H9 (cell line): ENCODE measurements at regions not wholly inside any gene's neighbourhood (a gene's known extent, or its start where the extent isn't known, plus 50 kb on each side); places are given as distances from the start of the nearest gene placed in this dataset.

Experiments used
- DNase-seq: peaks from one replicate; pipeline ENCODE4 v3.0.0-alpha.2; 2017
- H2AFZ ChIP-seq: one replicate; pipeline ENCODE4 v1.6.1; 2013; ENCODE audit warnings: mild to moderate bottlenecking, low read length, control low read depth, moderate library complexity
- H2AK5ac ChIP-seq: 2 replicates; pipeline ENCODE4 v1.6.1; 2013; ENCODE audit warnings: low read length, control low read depth, mixed read lengths; ENCODE audit not compliant: insufficient read length
- H2BK120ac ChIP-seq: one replicate; pipeline ENCODE4 v1.6.1; 2013; ENCODE audit warnings: low read depth, mild to moderate bottlenecking, low read length, control low read depth, inconsistent platforms; ENCODE audit not compliant: poor library complexity, severe bottlenecking
- H2BK12ac ChIP-seq: 2 replicates; pipeline ENCODE4 v1.6.1; 2013; ENCODE audit warnings: low read length, control low read depth, mixed read lengths, low read depth; ENCODE audit not compliant: insufficient read length
- H2BK15ac ChIP-seq: 2 replicates; pipeline ENCODE4 v1.6.1; 2013; ENCODE audit warnings: low read depth, low read length, control low read depth
- H2BK20ac ChIP-seq: one replicate; pipeline ENCODE4 v1.6.1; 2013; ENCODE audit warnings: low read depth, mild to moderate bottlenecking, low read length, control low read depth, inconsistent platforms; ENCODE audit not compliant: poor library complexity, severe bottlenecking
- H2BK5ac ChIP-seq: 2 replicates; pipeline ENCODE4 v1.6.1; 2013; ENCODE audit warnings: low read length, control low read depth, mixed read lengths; ENCODE audit not compliant: insufficient read length
- H3K14ac ChIP-seq: 2 replicates; pipeline ENCODE4 v1.6.1; 2013; ENCODE audit warnings: low read length, control low read depth; ENCODE audit not compliant: insufficient read depth
- H3K18ac ChIP-seq: 2 replicates; pipeline ENCODE4 v1.6.1; 2013; ENCODE audit warnings: low read depth, mild to moderate bottlenecking, mixed read lengths, low read length, control low read depth; ENCODE audit not compliant: insufficient read length
- H3K23ac ChIP-seq: 2 replicates; pipeline ENCODE4 v1.6.1; 2013; ENCODE audit warnings: low read length, control low read depth, mixed read lengths, low read depth; ENCODE audit not compliant: insufficient read length
- H3K23me2 ChIP-seq: 2 replicates; pipeline ENCODE4 v1.6.1; 2013; ENCODE audit warnings: low read depth, mild to moderate bottlenecking, mixed read lengths, low read length, control low read depth; ENCODE audit not compliant: insufficient read length, poor library complexity, severe bottlenecking
- H3K27ac ChIP-seq: 2 replicates; pipeline ENCODE4 v1.5.1; 2013; ENCODE audit warnings: low read length, control low read depth, mixed read lengths, low read depth; ENCODE audit not compliant: insufficient read length
- H3K27me3 ChIP-seq: 2 replicates; pipeline ENCODE4 v1.6.1; 2013; ENCODE audit warnings: low read length, control low read depth, inconsistent platforms; ENCODE audit not compliant: insufficient read depth
- H3K4ac ChIP-seq: 2 replicates; pipeline ENCODE4 v1.6.1; 2013; ENCODE audit warnings: low read depth, mild to moderate bottlenecking, control low read depth, inconsistent platforms, low read length, moderate library complexity
- H3K4me1 ChIP-seq: 2 replicates; pipeline ENCODE4 v1.6.1; 2013; ENCODE audit warnings: low read length, control low read depth, inconsistent platforms; ENCODE audit not compliant: insufficient read depth
- H3K4me2 ChIP-seq: 2 replicates; pipeline ENCODE4 v1.6.1; 2013; ENCODE audit warnings: low read length, control low read depth, mixed read lengths; ENCODE audit not compliant: insufficient read length, insufficient read depth
- H3K56ac ChIP-seq: 2 replicates; pipeline ENCODE4 v1.6.1; 2013; ENCODE audit warnings: low read depth, mild to moderate bottlenecking, mixed read lengths, low read length, control low read depth; ENCODE audit not compliant: insufficient read length
- H3K79me1 ChIP-seq: 2 replicates; pipeline ENCODE4 v1.6.1; 2013; ENCODE audit warnings: low read depth, mild to moderate bottlenecking, moderate library complexity, low read length, control low read depth, inconsistent platforms; ENCODE audit not compliant: insufficient read depth, poor library complexity, severe bottlenecking
- H3K79me2 ChIP-seq: 2 replicates; pipeline ENCODE4 v1.6.1; 2013; ENCODE audit warnings: low read length, control low read depth, inconsistent platforms; ENCODE audit not compliant: insufficient read depth
- H3K9ac ChIP-seq: 2 replicates; pipeline ENCODE4 v1.6.1; 2013; ENCODE audit warnings: low read length, control low read depth, mixed read lengths; ENCODE audit not compliant: insufficient read length; ENCODE audit errors: extremely low read depth
- H3K9me3 ChIP-seq: one replicate; pipeline ENCODE4 v1.6.1; 2013; ENCODE audit warnings: low read depth, low read length, inconsistent platforms; ENCODE audit not compliant: control insufficient read depth
- H3T11ph ChIP-seq: one replicate; pipeline ENCODE4 v1.6.1; 2013; ENCODE audit warnings: mild to moderate bottlenecking, low read length, control low read depth, inconsistent platforms
- H4K20me1 ChIP-seq: one replicate; pipeline ENCODE4 v1.6.1; 2013; ENCODE audit not compliant: control insufficient read depth, insufficient read length, insufficient read depth
- H4K5ac ChIP-seq: 2 replicates; pipeline ENCODE4 v1.6.1; 2013; ENCODE audit warnings: low read depth, mild to moderate bottlenecking, mixed read lengths, low read length, control low read depth; ENCODE audit not compliant: insufficient read length
- H4K8ac ChIP-seq: replicated peaks from 2 replicates; pipeline ENCODE4 v1.6.1; 2013; ENCODE audit warnings: low read length, control low read depth, mixed read lengths, low read depth; ENCODE audit not compliant: insufficient read length
- H4K91ac ChIP-seq: 2 replicates; pipeline ENCODE4 v1.6.1; 2013; ENCODE audit warnings: low read depth, mild to moderate bottlenecking, moderate library complexity, mixed read lengths, low read length, control low read depth; ENCODE audit not compliant: insufficient read length
- H3K27ac Mint-ChIP-seq, 3 experiments: 2 replicates in 2 of 3; 3 replicates in 1 of 3; pipeline ENCODE4 v1.8.0; 2020 to 2021; ENCODE audit warnings: mixed read lengths in 3 of 3, mild to moderate bottlenecking in 1 of 3, moderate library complexity in 1 of 3
- H3K27me3 Mint-ChIP-seq: 2 replicates; pipeline ENCODE4 v1.8.0; 2021; ENCODE audit warnings: low read depth, mild to moderate bottlenecking, moderate library complexity, mixed read lengths
- H3K36me3 Mint-ChIP-seq, 3 experiments: 2 replicates in 2 of 3; 3 replicates in 1 of 3; pipeline ENCODE4 v1.8.0; 2020 to 2021; ENCODE audit warnings: low read depth in 3 of 3, mixed read lengths in 3 of 3; ENCODE audit not compliant: insufficient read depth in 1 of 3
- H3K4me1 Mint-ChIP-seq, 2 experiments: 2 replicates each; pipeline ENCODE4 v1.8.0; 2020; ENCODE audit warnings: mixed read lengths in 2 of 2
- H3K4me3 Mint-ChIP-seq, 2 experiments: 2 replicates in 1 of 2; 3 replicates in 1 of 2; pipeline ENCODE4 v1.8.0; 2020 to 2021; ENCODE audit warnings: mild to moderate bottlenecking in 2 of 2, mixed read lengths in 2 of 2, moderate library complexity in 1 of 2
- H3K9me3 Mint-ChIP-seq, 2 experiments: 2 replicates in 1 of 2; 3 replicates in 1 of 2; pipeline ENCODE4 v1.8.0; 2020; ENCODE audit warnings: mild to moderate bottlenecking in 2 of 2, mixed read lengths in 2 of 2, moderate library complexity in 1 of 2
- WGBS: extraction: QIAGEN DNeasy Blood & Tissue Kit; methylation state at CpG from one replicate; pipeline ENCODE4 v1.1.7; 2013; ENCODE audit warnings: missing lambda C conversion rate, low lambda C conversion rate, mixed read lengths; ENCODE audit not compliant: insufficient read length; ENCODE audit errors: extremely low coverage; 5-methylcytosine and 5-hydroxymethylcytosine counted together
- TF ChIP-seq, protein P1 (sequence below): fragments of 200-600 bp; sonication (generic); conservative IDR thresholded peaks from 3 replicates; pipeline ENCODE4 v1.8.0; 2021; ENCODE audit warnings: antibody characterized with exemption, mild to moderate bottlenecking

DNA sequence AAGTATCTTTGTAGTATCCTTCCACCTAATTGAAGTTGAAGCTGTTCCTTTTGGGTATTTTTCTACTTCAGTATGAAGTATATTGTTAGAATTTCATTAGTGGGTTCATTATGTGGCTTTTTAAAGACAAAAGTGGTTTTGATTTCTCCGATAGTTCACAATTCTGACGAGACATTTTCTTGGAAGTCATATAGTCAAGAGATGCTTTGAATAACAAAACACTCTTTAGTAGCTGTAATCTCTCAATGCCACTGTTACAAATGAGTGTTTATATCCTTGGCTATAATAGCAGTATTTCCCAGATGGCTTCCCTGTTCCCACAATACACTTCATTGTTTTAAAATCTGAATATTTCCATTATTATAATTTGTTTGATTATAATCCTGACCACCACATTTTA, 108.7 kb upstream of the F3 start:
- Histone ChIP-seq H3K23me2 (no peaks in the 10 kb centered on the region), H3K4me1 (no peaks in the 10 kb centered on the region), H3T11ph (no peak overlapping the region), H3K79me1 (no peaks in the 10 kb centered on the region), H4K91ac (no peak overlapping the region), H4K20me1 (no peaks in the 10 kb centered on the region), H3K18ac (no peak overlapping the region), H2BK5ac (no peak overlapping the region), H3K14ac (no peak overlapping the region), H3K4me2 (no peak overlapping the region), H3K56ac (no peak overlapping the region), H3K9me3 (no peaks in the 10 kb centered on the region), H3K4ac (no peak overlapping the region), H2AK5ac (no peak overlapping the region), H4K8ac (no peak overlapping the region), H2BK120ac (no peak overlapping the region), H3K27me3 (no peaks in the 10 kb centered on the region; the same call in 1 of the 2 replicates), H3K9ac (no peak overlapping the region), H2BK15ac (no peak overlapping the region), H2BK12ac (no peak overlapping the region), H3K79me2 (no peaks in the 10 kb centered on the region), H2AFZ (no peak overlapping the region), H4K5ac (no peak overlapping the region), H3K23ac (no peak overlapping the region), H2BK20ac (no peak overlapping the region), H3K27ac (no peak overlapping the region)
- WGBS = no CpG with 5 or more reads among the region's 2 CpGs
- TF ChIP-seq, protein P1, sequence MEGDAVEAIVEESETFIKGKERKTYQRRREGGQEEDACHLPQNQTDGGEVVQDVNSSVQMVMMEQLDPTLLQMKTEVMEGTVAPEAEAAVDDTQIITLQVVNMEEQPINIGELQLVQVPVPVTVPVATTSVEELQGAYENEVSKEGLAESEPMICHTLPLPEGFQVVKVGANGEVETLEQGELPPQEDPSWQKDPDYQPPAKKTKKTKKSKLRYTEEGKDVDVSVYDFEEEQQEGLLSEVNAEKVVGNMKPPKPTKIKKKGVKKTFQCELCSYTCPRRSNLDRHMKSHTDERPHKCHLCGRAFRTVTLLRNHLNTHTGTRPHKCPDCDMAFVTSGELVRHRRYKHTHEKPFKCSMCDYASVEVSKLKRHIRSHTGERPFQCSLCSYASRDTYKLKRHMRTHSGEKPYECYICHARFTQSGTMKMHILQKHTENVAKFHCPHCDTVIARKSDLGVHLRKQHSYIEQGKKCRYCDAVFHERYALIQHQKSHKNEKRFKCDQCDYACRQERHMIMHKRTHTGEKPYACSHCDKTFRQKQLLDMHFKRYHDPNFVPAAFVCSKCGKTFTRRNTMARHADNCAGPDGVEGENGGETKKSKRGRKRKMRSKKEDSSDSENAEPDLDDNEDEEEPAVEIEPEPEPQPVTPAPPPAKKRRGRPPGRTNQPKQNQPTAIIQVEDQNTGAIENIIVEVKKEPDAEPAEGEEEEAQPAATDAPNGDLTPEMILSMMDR = no peak
- peaks cover 9 to 34% of the 10 kb centered on the region in 2 experiments for H3K4me1 Mint-ChIP-seq
- DNase-seq = no peak
- no peaks in the 10 kb centered on the region for H3K27me3 Mint-ChIP-seq
- H3K4me3 Mint-ChIP-seq = no peak overlapping the region
- no peak overlapping the region for H3K27ac Mint-ChIP-seq
- no peaks in the 10 kb centered on the region; a peak in 2 of 7 replicates for H3K36me3 Mint-ChIP-seq
- H3K9me3 Mint-ChIP-seq = no peaks in the 10 kb centered on the region
